ENCODE measurements at regions not wholly inside any gene's neighbourhood (a gene's known extent, or its start where the extent isn't known, plus 50 kb on each side); places are given as distances from the start of the nearest gene placed in this dataset.

DNA sequence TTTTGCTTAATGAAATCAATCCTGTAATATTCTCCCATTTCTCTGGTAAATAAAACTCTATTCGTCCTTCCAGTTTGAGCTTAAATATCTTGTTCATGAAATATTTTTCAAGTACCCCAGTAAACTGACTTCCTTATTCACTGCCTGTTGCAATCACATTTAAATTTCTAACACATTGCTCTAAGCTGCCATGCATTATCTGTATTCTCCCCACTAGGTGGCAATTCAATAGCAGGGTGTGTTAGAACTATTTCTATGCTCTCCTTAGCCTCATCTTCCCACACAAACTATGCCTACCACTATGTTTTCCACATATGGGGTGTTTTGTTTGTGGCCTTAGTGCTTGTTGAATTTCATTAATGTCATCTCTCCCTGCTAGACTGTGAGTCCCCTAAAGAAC, 377.1 kb upstream of the HS3ST1 start:
- peak; percentile 20 for DNase-seq

DNA sequence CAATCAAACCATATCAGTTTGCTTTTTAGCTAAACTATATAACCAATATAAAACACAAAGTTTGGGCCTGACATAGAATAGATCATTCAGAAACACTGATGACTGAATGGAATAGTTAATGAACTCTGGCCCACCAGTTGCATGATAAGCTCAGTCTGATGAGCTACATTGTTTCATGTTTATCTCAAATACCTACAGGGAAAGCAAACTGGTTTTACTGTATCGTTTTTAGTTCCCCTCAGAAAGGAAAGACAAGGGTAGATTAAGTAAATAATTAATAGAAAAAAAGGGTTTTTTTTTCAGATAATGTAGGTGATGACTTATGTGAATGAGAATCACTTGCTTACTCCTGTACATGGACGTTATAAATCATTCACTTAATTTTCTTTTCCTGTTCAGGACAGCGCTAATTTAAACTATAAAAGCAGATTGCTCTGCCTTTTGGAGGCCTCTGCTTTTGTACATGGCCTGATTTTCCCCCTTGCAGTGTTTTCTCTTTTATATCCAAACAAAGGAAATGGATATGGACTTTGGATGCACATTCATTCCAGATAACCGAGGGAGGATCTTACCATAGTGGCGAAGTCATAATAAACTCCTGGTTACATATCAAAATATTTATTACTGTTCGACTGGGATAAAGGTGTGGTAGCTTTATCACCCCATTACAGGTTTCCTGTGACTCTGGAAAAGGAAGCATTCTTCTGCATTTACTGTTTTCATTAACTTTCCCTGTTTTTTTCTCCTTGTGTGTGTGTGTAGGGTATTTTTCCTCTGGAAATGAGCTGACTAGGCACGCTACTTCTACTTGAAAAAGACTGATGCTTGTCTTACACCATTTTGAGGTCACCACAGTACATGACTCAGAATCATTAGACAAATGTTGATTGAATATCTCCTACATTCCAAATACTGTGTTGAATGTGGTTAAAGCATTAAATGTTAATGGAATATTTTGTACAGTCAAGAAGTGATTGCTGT, 373.1 kb upstream of the HS3ST1 start:
- DNase-seq = no peak

DNA sequence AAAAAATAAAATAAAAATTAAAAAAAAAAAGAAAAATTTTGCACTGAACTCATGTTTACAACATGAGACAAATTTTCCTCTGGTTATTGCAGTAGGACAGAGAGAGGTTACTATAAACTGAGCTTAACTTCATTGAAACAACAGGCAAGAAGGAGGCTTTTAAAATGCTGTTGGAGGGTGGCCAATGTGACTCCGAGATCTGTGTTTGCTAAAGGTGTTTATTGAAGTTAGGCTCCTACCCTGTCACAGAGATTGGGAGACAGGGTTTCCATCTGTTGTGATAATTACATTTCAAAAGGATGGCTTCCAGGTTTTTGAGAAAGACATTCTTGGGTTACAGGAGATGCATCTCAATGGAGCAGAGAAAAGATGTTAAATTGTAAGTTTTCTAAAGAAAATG, 370.5 kb upstream of the HS3ST1 start:
- no peak for DNase-seq

DNA sequence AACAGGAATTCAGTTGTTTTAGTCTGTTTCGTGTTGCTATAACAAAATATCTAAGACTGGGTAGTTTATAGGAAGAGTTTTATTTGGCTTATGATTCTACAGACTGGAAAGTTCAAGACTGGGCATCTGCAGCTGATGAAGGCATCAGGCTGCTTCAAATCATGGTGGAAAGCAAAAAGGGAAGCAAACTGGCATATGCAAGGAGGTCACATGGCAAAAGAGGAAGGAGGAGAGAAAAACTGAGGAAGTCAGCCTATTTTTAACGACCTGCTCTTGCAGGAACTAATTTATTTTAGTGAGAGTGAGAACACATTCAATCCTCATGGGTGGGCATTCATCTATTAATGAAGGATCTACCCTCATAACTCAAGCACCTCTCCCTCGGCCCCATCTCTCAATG, 363.1 kb upstream of the HS3ST1 start:
- no peak for DNase-seq

DNA sequence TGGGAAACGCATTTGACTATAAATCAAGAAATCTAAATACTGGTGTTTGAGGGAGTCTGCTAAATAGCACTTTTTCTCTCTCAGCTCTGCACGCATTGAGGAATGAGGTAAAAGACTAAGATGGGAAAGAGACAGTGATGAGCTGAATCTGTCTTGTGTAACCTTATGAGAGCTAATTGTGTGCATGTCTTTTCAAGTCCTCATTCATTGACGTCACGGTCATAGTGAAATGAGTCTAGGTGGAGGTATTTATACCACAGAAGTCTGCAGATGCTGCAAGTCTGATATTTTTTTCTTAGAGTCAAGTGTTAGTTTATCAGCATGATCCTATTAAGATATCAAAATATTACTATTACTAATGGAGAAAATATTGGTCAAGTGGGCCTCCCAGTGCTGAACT, 361.5 kb upstream of the HS3ST1 start:
- DNase-seq = no peak

DNA sequence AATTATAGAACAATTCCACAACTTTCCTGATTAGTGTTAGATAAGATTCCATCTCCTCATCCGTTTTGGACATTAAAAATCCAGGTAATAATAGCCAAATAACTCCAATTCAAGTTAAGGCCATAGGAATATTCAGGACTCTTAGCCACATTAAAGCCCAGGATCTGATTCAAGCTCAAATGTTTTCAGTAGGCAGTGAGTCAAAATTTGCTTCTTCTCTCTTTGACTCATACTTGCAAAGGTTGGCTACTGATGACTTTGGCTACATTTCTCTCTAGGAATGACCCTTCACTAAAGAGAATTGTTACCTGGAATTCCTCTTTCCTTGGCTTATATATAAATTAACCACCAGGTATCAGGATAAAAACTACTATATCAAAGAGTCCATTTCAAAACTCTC, 354.9 kb upstream of the HS3ST1 start:
- DNase-seq = no peak

DNA sequence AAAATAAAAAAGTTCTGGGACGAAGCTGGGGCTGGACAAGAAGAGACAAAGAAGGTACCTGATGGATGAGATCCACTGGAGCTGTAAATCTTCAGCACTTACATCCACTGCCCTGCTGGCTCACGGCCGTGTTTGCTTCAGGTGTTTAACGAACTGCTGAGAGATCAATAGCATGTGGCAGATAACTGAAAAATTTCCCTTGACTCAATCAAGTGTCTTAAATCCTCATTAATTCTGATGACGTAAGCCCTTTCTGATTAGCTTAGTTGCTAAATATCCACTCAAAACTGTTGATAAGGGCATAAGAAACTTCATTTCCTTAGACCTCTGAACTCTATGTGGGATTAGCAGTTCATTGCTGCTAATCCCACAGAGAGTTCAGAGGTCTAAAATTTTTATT, 354.2 kb upstream of the HS3ST1 start:
- no peak for DNase-seq

DNA sequence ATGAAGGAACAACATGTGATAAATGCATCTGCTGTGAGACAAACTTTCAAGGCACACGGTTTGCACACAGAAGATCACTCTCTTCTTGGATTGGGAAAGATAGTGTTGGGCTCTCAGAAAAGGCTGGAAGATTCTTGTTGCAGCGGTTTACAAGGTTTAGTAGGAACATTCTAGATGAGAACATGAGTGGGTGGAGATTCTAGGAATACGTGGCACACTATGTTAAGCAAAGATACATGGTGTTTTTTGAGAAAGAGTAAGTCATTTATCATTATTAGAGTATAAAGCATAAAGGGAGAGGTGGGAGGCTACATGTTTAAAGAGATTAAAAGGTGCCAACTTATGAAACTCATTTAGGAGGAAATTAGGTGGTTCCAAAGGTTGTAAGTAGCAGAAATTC, 348.8 kb upstream of the HS3ST1 start:
- no peak for DNase-seq

DNA sequence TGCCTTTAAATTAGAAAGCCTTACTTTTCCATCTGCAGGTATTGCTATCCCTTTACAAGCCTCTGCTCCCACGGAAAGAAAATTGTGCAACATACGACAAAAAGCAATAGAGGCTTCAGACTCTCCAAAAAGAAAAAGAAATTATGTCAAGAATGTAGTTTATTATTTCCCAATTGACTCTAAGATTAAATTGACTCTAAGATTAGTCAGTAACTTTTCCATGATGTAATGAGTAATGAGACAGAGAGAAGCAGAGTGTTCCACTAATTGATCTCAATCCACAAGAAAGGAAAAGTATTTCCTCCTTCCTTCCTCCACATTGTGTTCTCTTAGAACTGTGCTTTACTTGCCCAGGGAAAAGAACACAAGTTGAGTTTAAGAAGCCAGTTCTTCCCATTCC, 345.7 kb upstream of the HS3ST1 start:
- no peak for DNase-seq

DNA sequence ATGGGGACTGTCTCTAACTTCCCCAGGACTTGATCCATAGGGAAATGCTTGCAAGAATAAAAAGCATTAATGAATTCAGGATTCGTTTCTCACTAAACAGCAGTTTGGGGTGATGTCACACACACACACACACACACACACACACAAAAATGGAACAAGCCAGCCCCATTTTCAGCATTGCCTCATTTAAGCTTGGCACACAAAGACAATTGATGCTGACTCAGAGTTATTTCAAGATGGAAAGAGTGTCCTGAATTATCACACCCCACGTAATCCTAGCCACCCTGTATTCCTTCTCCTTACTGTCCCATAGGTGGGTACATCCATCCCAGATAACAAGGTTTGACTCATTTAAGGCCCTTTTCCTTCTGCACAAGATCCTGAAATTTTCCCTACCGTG, 345.1 kb upstream of the HS3ST1 start:
- no peak for DNase-seq

DNA sequence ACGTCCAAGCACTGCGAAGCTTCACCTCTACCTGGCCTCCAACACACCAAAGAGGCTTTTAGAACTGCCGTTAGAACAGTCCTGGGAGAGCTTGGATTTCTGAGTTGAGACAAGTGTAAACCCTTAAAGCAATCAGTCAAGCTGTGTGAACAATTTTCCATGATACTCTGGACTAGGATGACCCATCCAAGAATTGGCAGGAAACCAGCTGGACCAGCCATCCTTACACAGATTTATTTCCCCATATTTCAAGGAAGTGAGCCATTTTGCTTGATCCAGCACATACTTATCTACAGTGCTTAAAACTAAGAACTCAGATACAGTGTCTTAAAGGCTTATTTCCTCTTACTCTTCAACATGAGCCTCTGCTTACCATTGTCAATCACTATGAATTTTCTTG, 340.7 kb upstream of the HS3ST1 start:
- DNase-seq = no peak

DNA sequence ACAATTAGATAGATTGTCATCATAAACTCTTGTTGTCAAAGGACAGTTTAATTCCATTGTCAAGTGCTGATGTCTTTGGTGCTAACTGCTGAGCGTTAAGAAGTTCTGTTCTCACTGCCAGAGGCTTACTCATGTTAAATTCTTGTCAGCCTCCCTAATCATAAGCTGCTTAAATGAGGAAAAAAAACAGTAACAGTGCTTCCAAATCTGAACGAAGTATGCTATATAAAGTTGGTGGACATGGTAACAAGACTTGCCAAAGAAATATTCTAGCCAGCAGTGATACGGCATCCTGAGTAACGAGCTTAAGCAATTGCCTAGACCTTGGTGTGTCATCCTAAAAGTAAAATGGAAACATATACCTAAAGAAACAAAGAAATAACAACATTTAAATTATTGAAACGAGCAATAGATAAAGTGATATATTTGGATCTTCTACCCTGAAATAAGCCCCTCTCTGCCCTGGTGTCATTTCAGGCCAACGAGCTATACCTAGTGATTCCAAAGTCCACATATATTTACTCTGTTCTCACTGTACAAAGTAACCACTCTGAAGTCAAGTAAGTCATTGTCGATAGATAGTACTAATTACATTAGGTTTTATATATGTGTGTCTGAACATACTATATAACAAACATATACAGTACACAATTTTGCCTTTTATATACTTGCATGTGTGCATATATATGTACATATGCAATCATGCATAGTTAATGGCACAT, 339.7 kb upstream of the HS3ST1 start:
- no peak for DNase-seq

DNA sequence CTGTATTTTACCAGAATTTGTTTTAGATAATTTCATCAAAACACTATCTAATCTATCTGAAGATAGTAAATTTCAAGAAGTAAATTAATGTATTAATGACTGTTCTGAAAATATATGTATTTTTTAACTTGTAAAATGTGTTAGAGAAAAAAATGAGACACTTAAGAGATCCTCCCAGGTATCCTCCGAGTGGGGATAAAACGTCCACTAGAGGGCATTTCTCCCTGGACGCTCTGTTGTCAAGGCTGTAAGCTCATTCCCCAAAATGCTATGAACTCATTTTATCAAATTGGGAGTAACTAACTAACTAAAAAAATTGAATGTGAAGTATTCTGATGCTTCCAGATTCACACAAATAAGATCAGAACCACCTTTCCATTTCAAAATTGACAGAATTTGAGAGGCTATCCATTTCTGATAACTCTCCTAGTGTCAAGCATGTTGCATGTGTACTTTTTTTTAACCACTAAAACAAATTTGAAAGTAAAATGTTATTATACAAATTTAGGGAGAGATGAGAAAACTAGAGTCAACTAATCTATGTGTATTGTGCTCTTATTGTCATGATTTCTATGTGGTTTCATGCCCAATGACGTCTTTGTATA, 337.3 kb upstream of the HS3ST1 start:
- DNase-seq = peak; percentile 18

DNA sequence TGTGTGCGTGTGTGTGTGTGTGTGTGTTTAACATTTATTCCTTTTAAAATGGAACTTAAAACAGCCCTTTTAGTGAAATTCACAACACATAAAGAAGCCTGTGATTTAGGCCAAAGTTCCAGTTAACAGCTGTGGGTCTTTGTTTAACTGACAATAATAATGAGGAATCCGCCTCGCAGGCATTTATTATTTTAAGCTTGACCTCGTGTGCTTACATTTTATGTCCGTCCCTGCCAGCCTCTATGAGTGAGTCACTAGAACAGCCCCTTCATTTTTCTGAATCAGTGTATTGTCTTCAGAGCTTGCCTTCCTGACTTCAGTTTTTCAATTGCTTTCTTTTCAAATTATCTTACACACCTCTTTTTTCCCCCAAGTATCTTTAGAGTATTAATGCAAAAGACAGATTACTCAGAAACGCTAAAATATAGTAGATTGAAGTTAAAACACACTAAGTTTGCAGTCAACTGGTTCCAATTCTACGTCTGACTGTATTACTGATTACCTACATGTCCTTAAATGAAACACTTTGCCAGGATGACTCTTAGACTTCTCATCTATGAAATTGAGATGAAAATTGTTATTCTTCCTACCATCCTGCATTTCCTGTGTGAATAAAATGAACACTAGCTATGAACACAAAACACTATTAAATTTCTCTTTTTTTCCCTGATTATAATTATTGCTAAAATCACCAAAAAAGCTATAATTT, 319.6 kb upstream of the HS3ST1 start:
- peak; percentile 31 for DNase-seq

DNA sequence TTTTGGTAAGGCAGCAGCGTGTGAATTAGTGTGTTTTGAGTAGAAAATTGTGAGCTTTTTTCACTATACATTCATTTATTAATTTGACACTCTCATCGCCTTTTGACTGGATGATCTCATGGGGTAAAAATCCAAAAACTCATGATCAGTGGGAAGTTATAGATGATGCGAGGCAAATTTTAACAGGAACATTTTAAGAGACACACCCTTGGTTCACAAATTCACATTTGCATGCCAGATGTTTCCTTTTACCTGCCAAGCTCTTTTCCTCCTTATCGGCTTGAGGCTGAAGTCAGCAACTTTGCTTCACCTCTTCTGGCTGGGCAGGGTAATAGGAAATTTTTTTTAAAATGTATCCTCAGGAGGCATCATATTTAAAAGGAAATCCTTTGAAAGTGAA, 318.0 kb upstream of the HS3ST1 start:
- DNase-seq = no peak

DNA sequence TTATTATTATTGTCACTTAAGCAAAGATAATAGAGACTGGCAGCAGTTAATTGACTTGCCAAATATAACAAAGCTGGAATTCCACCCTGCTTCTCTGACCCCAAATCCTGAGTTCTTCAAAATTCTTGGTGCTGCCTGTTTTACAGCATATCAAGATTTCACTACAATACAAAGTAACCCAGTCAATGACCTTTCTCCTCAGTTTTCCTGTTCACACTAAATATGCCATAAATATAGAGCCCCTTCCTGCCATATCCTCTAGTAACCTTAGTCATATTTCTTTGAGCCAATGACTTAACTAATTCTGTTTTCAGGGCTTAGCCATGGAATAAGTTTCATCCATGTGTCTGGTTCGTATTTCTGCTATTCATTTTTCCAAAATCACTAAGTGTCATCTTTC, 315.3 kb upstream of the HS3ST1 start:
- no peak for DNase-seq

DNA sequence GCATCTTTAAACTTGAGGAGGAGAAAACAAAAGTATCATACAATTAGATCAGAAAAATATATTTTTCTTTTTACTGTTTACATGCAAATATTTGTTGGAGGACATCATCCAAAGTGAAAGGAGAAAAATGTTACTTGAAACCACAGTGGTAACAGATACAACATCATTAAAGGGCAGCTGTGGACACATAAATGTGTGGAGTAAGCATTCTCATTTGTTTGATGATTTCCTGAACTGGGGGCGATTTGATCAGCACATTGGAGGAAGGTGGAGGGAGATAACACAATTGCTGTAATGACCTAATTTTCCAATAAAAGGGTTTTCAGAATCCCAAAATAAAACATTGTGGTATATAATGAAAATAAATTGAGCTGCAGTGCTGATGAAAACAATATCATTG, 314.5 kb upstream of the HS3ST1 start:
- DNase-seq = peak; percentile 31

DNA sequence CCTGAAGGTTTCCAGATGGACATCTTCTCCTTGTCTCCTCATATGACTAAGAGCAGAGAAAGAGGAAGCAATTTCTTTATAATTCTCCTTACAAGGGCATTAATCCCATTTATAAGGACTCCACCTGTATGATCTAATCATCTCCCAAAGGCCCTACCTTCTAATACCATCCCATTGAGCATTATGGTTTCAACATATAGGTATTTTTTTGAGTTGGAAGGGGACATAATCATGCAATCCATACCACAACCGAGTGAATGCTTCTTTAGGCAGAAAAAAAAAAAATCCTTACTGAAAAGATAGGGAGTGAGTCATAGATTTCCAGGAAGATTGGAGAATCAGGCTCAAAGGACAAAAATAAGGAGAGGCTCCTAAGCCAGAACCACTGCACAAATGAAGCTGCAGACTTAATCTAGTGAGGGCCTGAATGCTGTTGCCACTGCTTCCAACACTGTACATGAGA, 312.5 kb upstream of the HS3ST1 start:
- DNase-seq = no peak

DNA sequence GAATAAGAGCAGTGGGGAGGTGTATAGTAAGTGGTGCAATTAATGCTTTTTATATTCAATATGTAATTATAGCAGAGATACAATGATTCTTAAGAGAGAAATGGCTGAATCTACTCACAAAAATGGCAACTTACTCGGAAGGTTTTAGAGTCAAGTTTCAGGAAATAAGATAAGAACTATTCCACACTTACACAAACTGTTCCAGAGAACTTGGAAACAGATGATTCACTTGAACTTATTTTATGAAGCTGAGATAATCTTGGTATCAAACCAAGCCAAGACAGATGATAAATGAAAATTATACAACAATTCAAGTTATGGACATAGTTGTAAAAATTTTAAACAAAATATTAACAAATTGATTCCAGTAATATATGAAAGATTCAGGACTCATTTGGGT, 311.3 kb upstream of the HS3ST1 start:
- DNase-seq = no peak

DNA sequence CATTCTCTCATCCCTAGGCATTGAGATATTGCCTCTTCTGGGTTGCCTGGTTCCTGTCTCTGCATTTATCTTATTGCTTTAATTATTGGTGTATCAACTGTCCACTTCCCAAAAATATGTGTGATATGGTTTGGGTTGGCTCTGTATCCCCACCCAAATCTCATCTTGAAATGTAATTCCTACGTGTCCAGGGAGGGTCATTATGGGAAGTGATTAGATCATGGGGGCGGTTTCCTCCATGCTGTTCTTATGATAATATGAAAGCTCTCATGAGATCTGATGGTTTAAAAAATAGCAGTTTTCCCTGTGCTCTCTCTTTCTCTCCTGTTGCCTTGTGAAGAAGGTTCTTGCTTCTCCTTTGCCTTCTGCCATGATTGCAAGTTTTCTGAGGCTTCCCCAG, 308.3 kb upstream of the HS3ST1 start:
- no peak for DNase-seq

DNA sequence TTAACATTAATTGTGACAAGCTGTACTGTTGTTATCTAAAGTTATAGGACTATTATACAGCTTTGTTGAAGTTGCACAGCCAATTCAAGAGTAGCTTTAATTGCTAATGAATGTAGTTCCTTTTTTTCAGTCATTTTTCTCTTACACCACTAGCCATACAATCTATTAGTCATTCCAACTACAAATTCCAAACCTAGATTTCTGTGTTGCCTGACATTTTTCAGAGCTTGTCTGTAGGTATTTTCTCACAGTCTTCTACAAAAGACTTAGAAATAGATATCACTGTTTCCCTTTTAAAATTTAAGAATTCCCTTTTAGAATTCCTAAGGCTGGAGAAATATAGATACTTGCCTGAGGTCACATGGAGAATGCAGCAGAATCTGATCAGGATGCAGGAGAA, 307.0 kb upstream of the HS3ST1 start:
- DNase-seq = no peak

DNA sequence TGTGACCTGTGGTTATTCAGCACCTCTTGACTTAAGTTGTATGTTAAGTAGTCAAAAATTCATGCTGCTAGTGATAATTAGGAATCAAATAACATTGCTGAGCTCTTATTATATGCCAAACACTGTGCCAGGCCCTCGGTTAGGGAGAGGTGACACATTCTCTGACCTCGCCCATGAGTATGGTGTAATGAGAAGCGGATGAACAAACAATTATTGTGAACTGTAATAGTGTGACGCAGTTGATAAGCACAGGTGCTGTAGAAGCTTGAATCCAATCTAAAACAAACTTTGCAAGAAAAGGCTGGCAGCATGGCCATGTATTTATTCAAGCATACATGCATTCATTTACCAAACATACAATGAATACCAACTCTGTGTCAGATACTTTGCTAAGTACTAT, 303.5 kb upstream of the HS3ST1 start:
- DNase-seq = peak; percentile 59

DNA sequence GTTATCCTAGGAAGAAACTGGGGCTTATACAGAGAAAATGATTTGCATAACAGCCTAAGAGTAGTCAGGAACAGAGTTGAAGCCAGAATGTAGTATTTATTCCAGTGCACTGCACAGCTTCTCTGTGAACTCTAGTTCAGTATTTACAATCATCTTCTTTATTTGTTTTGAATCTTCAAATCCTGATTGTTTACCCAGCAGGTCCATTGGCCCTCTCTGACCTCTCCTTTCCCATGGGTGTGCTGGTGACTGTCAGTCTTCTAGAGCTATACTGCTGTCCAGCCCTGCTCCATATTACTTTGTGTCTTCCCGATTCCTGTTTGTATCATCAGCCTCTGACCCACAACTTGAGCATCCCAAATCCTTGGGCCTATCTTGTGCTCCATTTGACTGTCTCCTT, 301.9 kb upstream of the HS3ST1 start:
- DNase-seq = no peak
